HG03159 (cell line): ENCODE measurements at regions not wholly inside any gene's neighbourhood (a gene's known extent, or its start where the extent isn't known, plus 50 kb on each side); places are given as distances from the start of the nearest gene placed in this dataset.

ENCODE experiments used
- ATAC-seq: cut with Tn5 transposase; IDR thresholded peaks from one replicate; pipeline ENCODE4 v1.9.1; 2021; ENCODE audit warnings: mild to moderate bottlenecking, moderate library complexity; ENCODE audit not compliant: unreplicated experiment

- ATAC-seq: no peak
Observed at GRCh38 chr2:217631115-217631514, 371.7 kb downstream of the TNS1 start.

GRCh38 chr2:217629347-217629746, 373.4 kb downstream of the TNS1 start:
- ATAC-seq: no peak

GRCh38 chr2:217628061-217628460, 374.7 kb downstream of the TNS1 start:
- ATAC-seq: no peak

- ATAC-seq: no peak
Observed at GRCh38 chr2:217626926-217627325, 375.9 kb downstream of the TNS1 start.

GRCh38 chr2:217625557-217626169, 377.1 kb downstream of the TNS1 start:
- no peak for ATAC-seq

- ATAC-seq: no peak
Observed at GRCh38 chr2:217623281-217623912, 379.4 kb downstream of the TNS1 start.

GRCh38 chr2:217622205-217623060, 380.4 kb downstream of the TNS1 start:
- no peak for ATAC-seq

- no peak for ATAC-seq
Observed at GRCh38 chr2:217621391-217621801, 381.4 kb downstream of the TNS1 start.

GRCh38 chr2:217618744-217619143, 384.1 kb downstream of the TNS1 start:
- ATAC-seq: no peak

- no peak for ATAC-seq
Observed at GRCh38 chr2:217617616-217618022, 385.2 kb downstream of the TNS1 start.

GRCh38 chr2:217616936-217617335, 385.9 kb downstream of the TNS1 start:
- no peak for ATAC-seq

- no peak for ATAC-seq
Observed at GRCh38 chr2:217615171-217615570, 387.6 kb downstream of the TNS1 start.

- ATAC-seq: no peak
Observed at GRCh38 chr2:217614498-217614897, 388.3 kb downstream of the TNS1 start.

- ATAC-seq: no peak
Observed at GRCh38 chr2:217614096-217614495, 388.7 kb downstream of the TNS1 start.

- no peak for ATAC-seq
Observed at GRCh38 chr2:217612920-217613319, 389.9 kb downstream of the TNS1 start.

GRCh38 chr2:217612211-217612610, 390.6 kb downstream of the TNS1 start:
- ATAC-seq: no peak

- ATAC-seq: no peak
Observed at GRCh38 chr2:217611626-217612127, 391.1 kb downstream of the TNS1 start.

- ATAC-seq: no peak
Observed at GRCh38 chr2:217611056-217611455, 391.7 kb downstream of the TNS1 start.

- ATAC-seq: no peak
Observed at GRCh38 chr2:217610401-217610814, 392.4 kb downstream of the TNS1 start.

GRCh38 chr2:217609952-217610351, 392.8 kb downstream of the TNS1 start:
- ATAC-seq: no peak

- ATAC-seq: no peak
Observed at GRCh38 chr2:217606296-217606695, 396.5 kb downstream of the TNS1 start.
